HEK293 (cell line): ENCODE measurements at regions not wholly inside any gene's neighbourhood (a gene's known extent, or its start where the extent isn't known, plus 50 kb on each side); places are given as distances from the start of the nearest gene placed in this dataset.

Experiments used
- ZFP41 ChIP-seq: fragments of 450-650 bp; formaldehyde crosslinking; IDR thresholded peaks from 2 replicates; pipeline ENCODE4 v1.5.1; 2016; ENCODE audit warnings: missing biosample characterization, missing genetic modification characterization, borderline replicate concordance
- ZNF202 ChIP-seq: fragments of 450-650 bp; formaldehyde crosslinking; IDR thresholded peaks from 2 replicates; pipeline ENCODE4 v1.5.1; 2016; ENCODE audit warnings: missing biosample characterization, missing genetic modification characterization, borderline replicate concordance
- ZNF549 ChIP-seq: fragments of 450-650 bp; IDR thresholded peaks from 2 replicates; pipeline ENCODE4 v1.5.1; 2018; ENCODE audit warnings: missing biosample characterization, missing genetic modification characterization, mild to moderate bottlenecking, inconsistent platforms, moderate library complexity
- ZNF776 ChIP-seq: fragments of 450-650 bp; formaldehyde crosslinking; IDR thresholded peaks from 2 replicates; pipeline ENCODE4 v1.5.0; 2017; ENCODE audit warnings: missing biosample characterization, missing genetic modification characterization, borderline replicate concordance
- ZNF791 ChIP-seq: fragments of 450-650 bp; formaldehyde crosslinking; IDR thresholded peaks from 2 replicates; pipeline ENCODE4 v1.5.1; 2016; ENCODE audit warnings: missing biosample characterization, missing genetic modification characterization
- TF ChIP-seq, protein P1 (sequence below): fragments of 450-650 bp; formaldehyde crosslinking; IDR thresholded peaks from 2 replicates; pipeline ENCODE4 v1.5.1; 2016; ENCODE audit warnings: missing biosample characterization, missing genetic modification characterization

DNA sequence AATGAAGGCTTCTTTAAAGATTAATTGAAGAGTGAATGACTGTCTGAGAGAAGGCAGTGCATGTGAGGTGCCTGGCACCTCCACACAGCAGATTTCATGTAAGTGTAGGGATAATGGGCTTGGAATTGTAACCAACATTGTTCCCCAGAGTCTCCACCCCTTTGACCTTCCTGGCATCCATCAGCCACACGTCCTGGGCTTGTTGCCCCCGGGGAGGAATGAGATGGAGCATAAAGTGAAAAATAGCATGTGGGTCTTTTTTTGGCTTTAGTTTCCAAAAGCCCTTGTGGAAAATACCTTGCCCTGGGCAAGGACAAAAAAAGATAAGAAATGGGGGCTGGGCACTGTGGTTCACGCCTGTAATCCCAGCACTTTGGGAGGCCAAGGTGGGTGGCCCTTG is 242.2 kb upstream of the ECI2 start:
- TF ChIP-seq ZNF791 (tag by site-specific recombination) = no peak
- no peak for TF ChIP-seq ZFP41
- TF ChIP-seq, protein P1, sequence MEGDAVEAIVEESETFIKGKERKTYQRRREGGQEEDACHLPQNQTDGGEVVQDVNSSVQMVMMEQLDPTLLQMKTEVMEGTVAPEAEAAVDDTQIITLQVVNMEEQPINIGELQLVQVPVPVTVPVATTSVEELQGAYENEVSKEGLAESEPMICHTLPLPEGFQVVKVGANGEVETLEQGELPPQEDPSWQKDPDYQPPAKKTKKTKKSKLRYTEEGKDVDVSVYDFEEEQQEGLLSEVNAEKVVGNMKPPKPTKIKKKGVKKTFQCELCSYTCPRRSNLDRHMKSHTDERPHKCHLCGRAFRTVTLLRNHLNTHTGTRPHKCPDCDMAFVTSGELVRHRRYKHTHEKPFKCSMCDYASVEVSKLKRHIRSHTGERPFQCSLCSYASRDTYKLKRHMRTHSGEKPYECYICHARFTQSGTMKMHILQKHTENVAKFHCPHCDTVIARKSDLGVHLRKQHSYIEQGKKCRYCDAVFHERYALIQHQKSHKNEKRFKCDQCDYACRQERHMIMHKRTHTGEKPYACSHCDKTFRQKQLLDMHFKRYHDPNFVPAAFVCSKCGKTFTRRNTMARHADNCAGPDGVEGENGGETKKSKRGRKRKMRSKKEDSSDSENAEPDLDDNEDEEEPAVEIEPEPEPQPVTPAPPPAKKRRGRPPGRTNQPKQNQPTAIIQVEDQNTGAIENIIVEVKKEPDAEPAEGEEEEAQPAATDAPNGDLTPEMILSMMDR (tag by site-specific recombination) = no peak
- TF ChIP-seq ZNF549 (tag by site-specific recombination) = no peak
- no peak for TF ChIP-seq ZNF776
- TF ChIP-seq ZNF202 (tag by site-specific recombination) = no peak
